Neural cell (in vitro differentiated cells): ENCODE measurements at regions not wholly inside any gene's neighbourhood (a gene's known extent, or its start where the extent isn't known, plus 50 kb on each side); places are given as distances from the start of the nearest gene placed in this dataset.

Experiments used
- CTCF ChIP-seq: fragments of 450-650 bp; IDR thresholded peaks from 2 replicates; pipeline ENCODE4 v1.5.1; 2014; ENCODE audit warnings: antibody characterized with exemption, mild to moderate bottlenecking, moderate library complexity; ENCODE audit not compliant: poor library complexity, severe bottlenecking
- EP300 ChIP-seq: fragments of 450-650 bp; conservative IDR thresholded peaks from 2 replicates; pipeline ENCODE4 v1.6.1; 2014; ENCODE audit warnings: antibody characterized with exemption, mild to moderate bottlenecking, moderate library complexity; ENCODE audit not compliant: poor library complexity, severe bottlenecking
- MXI1 ChIP-seq: fragments of 450-650 bp; conservative IDR thresholded peaks from 2 replicates; pipeline ENCODE4 v1.6.1; 2014; ENCODE audit warnings: antibody characterized with exemption, mild to moderate bottlenecking; ENCODE audit not compliant: poor library complexity, severe bottlenecking
- POLR2AphosphoS5 ChIP-seq: IDR thresholded peaks from 2 replicates; pipeline ENCODE4 v1.6.1; 2012
- SMC3 ChIP-seq: fragments of 450-650 bp; conservative IDR thresholded peaks from 2 replicates; pipeline ENCODE4 v1.6.1; 2014; ENCODE audit warnings: antibody characterized with exemption, mild to moderate bottlenecking, moderate library complexity; ENCODE audit not compliant: poor library complexity

- TF ChIP-seq CTCF (no peak), EP300 (no peak), MXI1 (no peak), POLR2AphosphoS5 (no peak), SMC3 (no peak)
Measured at GRCh38 chr3:31224936-31225335, 307.8 kb upstream of the STT3B start.
